Hepatocyte (in vitro differentiated cells): ENCODE measurements at regions not wholly inside any gene's neighbourhood (a gene's known extent, or its start where the extent isn't known, plus 50 kb on each side); places are given as distances from the start of the nearest gene placed in this dataset.

Source experiments
- DNase-seq: peaks from one replicate; pipeline ENCODE4 v3.0.0-alpha.2; 2016; ENCODE audit warnings: low spot score
- H2AFZ ChIP-seq: fragments of 200-600 bp; sonication (generic); 2 replicates; pipeline ENCODE4 v1.6.0; 2016; ENCODE audit warnings: antibody characterized with exemption, mild to moderate bottlenecking
- H3K27ac ChIP-seq: fragments of 200-600 bp; sonication (generic); 2 replicates; pipeline ENCODE4 v1.5.1; 2016; ENCODE audit warnings: mild to moderate bottlenecking
- H3K27me3 ChIP-seq: fragments of 200-600 bp; sonication (generic); 2 replicates; pipeline ENCODE4 v1.6.1; 2016
- H3K36me3 ChIP-seq: fragments of 200-600 bp; sonication (generic); replicated peaks from 2 replicates; pipeline ENCODE4 v1.5.1; 2016; ENCODE audit warnings: low read depth; ENCODE audit not compliant: insufficient read depth
- H3K4me1 ChIP-seq: fragments of 200-600 bp; sonication (generic); 2 replicates; pipeline ENCODE4 v1.5.1; 2016; ENCODE audit warnings: mild to moderate bottlenecking, moderate library complexity; ENCODE audit not compliant: insufficient read depth
- H3K4me2 ChIP-seq: fragments of 200-600 bp; sonication (generic); 2 replicates; pipeline ENCODE4 v1.6.0; 2016
- H3K4me3 ChIP-seq: fragments of 200-600 bp; sonication (generic); 2 replicates; pipeline ENCODE4 v1.5.1; 2016; ENCODE audit warnings: mild to moderate bottlenecking
- H3K79me2 ChIP-seq: fragments of 200-600 bp; sonication (generic); 2 replicates; pipeline ENCODE4 v1.6.0; 2017; ENCODE audit warnings: mild to moderate bottlenecking
- H3K9me2 ChIP-seq: fragments of 200-600 bp; sonication (generic); replicated peaks from 2 replicates; pipeline ENCODE4 v1.6.0; 2017; ENCODE audit warnings: mild to moderate bottlenecking; ENCODE audit not compliant: insufficient read depth
- H3K9me3 ChIP-seq: fragments of 200-600 bp; sonication (generic); 2 replicates; pipeline ENCODE4 v1.5.1; 2016; ENCODE audit warnings: low read depth, mild to moderate bottlenecking
- H4K20me1 ChIP-seq: fragments of 200-600 bp; sonication (generic); 2 replicates; pipeline ENCODE4 v1.6.0; 2016; ENCODE audit warnings: mild to moderate bottlenecking; ENCODE audit not compliant: insufficient read depth, poor library complexity, severe bottlenecking
- CTCF ChIP-seq: fragments of 200-600 bp; sonication (generic); IDR thresholded peaks from 2 replicates; pipeline ENCODE4 v1.5.1; 2016; ENCODE audit warnings: antibody characterized with exemption, mild to moderate bottlenecking; ENCODE audit not compliant: poor library complexity
- EZH2 ChIP-seq: fragments of 200-600 bp; sonication (generic); IDR thresholded peaks from 2 replicates; pipeline ENCODE4 v1.6.1; 2016; ENCODE audit warnings: antibody characterized with exemption, mild to moderate bottlenecking, borderline replicate concordance
- EZH2phosphoT487 ChIP-seq: fragments of 200-600 bp; sonication (generic); IDR thresholded peaks from one replicate; pipeline ENCODE4 v1.6.1; 2018; ENCODE audit warnings: antibody characterized with exemption, mild to moderate bottlenecking, low read depth, moderate library complexity; ENCODE audit not compliant: unreplicated experiment, severe bottlenecking
- WGBS: methylation state at CpG from one replicate; pipeline ENCODE4 v1.1.6; 2016; ENCODE audit warnings: low lambda C conversion rate; ENCODE audit errors: missing lambda C conversion rate; 5-methylcytosine and 5-hydroxymethylcytosine counted together

- Histone ChIP-seq H3K79me2 (no peaks in the 10 kb centered on the region), H3K9me3 (no peaks in the 10 kb centered on the region), H3K4me3 (no peak overlapping the region), H3K27ac (no peak overlapping the region), H3K4me2 (no peak overlapping the region), H2AFZ (no peak overlapping the region), H3K9me2 (no peaks in the 10 kb centered on the region), H3K27me3 (no peaks in the 10 kb centered on the region), H3K36me3 (no peaks in the 10 kb centered on the region), H4K20me1 (no peaks in the 10 kb centered on the region), H3K4me1 (no peaks in the 10 kb centered on the region)
- 77% methylated on average over 4 of the region's 4 CpGs for WGBS
- no peak for TF ChIP-seq EZH2
- TF ChIP-seq CTCF: no peak
- DNase-seq: no peak
Measured at GRCh38 chr4:181685911-181686310, 557.3 kb upstream of the TENM3 start.

GRCh38 chr4:181687116-181687515 lies 556.1 kb upstream of the TENM3 start:
- H3K9me3 ChIP-seq: no peaks in the 10 kb centered on the region
- 73% methylated on average over 4 of the region's 4 CpGs for WGBS
- H3K79me2 ChIP-seq: no peaks in the 10 kb centered on the region
- no peak overlapping the region for H3K4me3 ChIP-seq
- H3K27ac ChIP-seq: no peak overlapping the region
- H3K27me3 ChIP-seq: no peaks in the 10 kb centered on the region
- no peaks in the 10 kb centered on the region for H3K4me1 ChIP-seq
- no peak for DNase-seq
- no peak overlapping the region for H3K4me2 ChIP-seq
- no peak overlapping the region for H2AFZ ChIP-seq
- H3K9me2 ChIP-seq: no peaks in the 10 kb centered on the region
- H4K20me1 ChIP-seq: no peaks in the 10 kb centered on the region
- H3K36me3 ChIP-seq: no peaks in the 10 kb centered on the region
- TF ChIP-seq CTCF (no peak), EZH2 (no peak), EZH2phosphoT487 (no peak)

GRCh38 chr4:181688432-181688831 lies 554.8 kb upstream of the TENM3 start:
- Histone ChIP-seq H3K79me2 (no peaks in the 10 kb centered on the region), H3K4me3 (no peak overlapping the region), H3K27me3 (no peaks in the 10 kb centered on the region), H3K9me3 (no peaks in the 10 kb centered on the region), H2AFZ (no peak overlapping the region), H3K27ac (no peak overlapping the region), H4K20me1 (no peaks in the 10 kb centered on the region), H3K4me2 (no peak overlapping the region), H3K9me2 (no peaks in the 10 kb centered on the region), H3K36me3 (no peaks in the 10 kb centered on the region), H3K4me1 (no peaks in the 10 kb centered on the region)
- no peak for DNase-seq
- 50% methylated on average over 3 of the region's 3 CpGs for WGBS
- TF ChIP-seq CTCF: no peak
- no peak for TF ChIP-seq EZH2

GRCh38 chr4:181688872-181689271 lies 554.3 kb upstream of the TENM3 start:
- Histone ChIP-seq H4K20me1 (no peaks in the 10 kb centered on the region), H3K4me2 (no peak overlapping the region), H3K36me3 (no peaks in the 10 kb centered on the region), H2AFZ (no peak overlapping the region), H3K4me3 (no peak overlapping the region), H3K79me2 (no peaks in the 10 kb centered on the region), H3K4me1 (no peaks in the 10 kb centered on the region), H3K9me2 (no peaks in the 10 kb centered on the region), H3K27ac (no peak overlapping the region), H3K27me3 (no peaks in the 10 kb centered on the region), H3K9me3 (no peaks in the 10 kb centered on the region)
- WGBS: 84% methylated on average over 5 of the region's 5 CpGs
- TF ChIP-seq CTCF (no peak), EZH2 (no peak), EZH2phosphoT487 (no peak)
- no peak for DNase-seq
